ENCODE measurements at regions not wholly inside any gene's neighbourhood (a gene's known extent, or its start where the extent isn't known, plus 50 kb on each side); places are given as distances from the start of the nearest gene placed in this dataset.

DNA sequence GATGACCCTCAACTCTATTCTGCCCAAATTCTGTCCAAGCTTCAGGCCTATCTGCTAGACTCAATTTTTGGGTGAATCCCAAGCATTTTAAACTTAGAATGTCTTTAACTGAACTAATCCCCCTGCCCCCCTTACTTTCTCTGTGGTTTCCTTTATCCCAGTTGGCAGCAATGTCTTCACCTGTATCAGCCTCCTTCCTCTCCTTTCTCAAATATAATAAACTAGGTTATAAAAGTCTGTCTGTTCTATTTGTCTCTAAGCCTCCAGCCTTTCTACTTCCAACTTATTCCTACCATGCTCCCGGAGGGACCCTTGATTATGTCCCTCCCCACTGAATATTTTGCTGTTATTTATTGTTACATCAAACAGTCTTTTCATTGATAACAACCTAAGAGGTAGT lies 375.5 kb upstream of the TRIB2 start:
- TF ChIP-seq EZH2 (IDR thresholded peaks at IDR 0.05; ENCODE audit: borderline replicate concordance, low read depth, low read length, severe bottlenecking) (no peak), POLR2AphosphoS5 (IDR thresholded peaks at IDR 0.05; ENCODE audit: insufficient read depth, low read depth, low read length) (no peak), POLR2A (IDR thresholded peaks at IDR 0.05; ENCODE audit: low read depth, low read length) (no peak), FOS (IDR thresholded peaks at IDR 0.05; ENCODE audit: borderline replicate concordance, insufficient read depth, low read length) (no peak), JUN (IDR thresholded peaks at IDR 0.05; ENCODE audit: borderline replicate concordance, insufficient read depth, insufficient read length, low read depth) (no peak), MYC (IDR thresholded peaks at IDR 0.05; ENCODE audit: low read depth, low read length) (no peak)
- TF ChIP-seq, protein P1, sequence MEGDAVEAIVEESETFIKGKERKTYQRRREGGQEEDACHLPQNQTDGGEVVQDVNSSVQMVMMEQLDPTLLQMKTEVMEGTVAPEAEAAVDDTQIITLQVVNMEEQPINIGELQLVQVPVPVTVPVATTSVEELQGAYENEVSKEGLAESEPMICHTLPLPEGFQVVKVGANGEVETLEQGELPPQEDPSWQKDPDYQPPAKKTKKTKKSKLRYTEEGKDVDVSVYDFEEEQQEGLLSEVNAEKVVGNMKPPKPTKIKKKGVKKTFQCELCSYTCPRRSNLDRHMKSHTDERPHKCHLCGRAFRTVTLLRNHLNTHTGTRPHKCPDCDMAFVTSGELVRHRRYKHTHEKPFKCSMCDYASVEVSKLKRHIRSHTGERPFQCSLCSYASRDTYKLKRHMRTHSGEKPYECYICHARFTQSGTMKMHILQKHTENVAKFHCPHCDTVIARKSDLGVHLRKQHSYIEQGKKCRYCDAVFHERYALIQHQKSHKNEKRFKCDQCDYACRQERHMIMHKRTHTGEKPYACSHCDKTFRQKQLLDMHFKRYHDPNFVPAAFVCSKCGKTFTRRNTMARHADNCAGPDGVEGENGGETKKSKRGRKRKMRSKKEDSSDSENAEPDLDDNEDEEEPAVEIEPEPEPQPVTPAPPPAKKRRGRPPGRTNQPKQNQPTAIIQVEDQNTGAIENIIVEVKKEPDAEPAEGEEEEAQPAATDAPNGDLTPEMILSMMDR (IDR thresholded peaks at IDR 0.05; ENCODE audit: extremely low read depth in 1 of 2, insufficient read depth in 1 of 2, low read depth in 1 of 2, low read length in 2 of 2): no peak
- TF ChIP-seq, protein P2, sequence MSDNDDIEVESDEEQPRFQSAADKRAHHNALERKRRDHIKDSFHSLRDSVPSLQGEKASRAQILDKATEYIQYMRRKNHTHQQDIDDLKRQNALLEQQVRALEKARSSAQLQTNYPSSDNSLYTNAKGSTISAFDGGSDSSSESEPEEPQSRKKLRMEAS (IDR thresholded peaks at IDR 0.05; ENCODE audit: insufficient read depth, insufficient read length): no peak

Measured in endothelial cell of umbilical vein (primary cell).